A673 (cell line): ENCODE measurements at regions not wholly inside any gene's neighbourhood (a gene's known extent, or its start where the extent isn't known, plus 50 kb on each side); places are given as distances from the start of the nearest gene placed in this dataset.

Source experiments
- BruUV-seq: library from RNA; stranded (reverse); fragments of 400-500 nt; replicated peaks from 2 replicates; lab custom pipeline; 2021; lab: Mats Ljungman, UMichigan
- CTCF ChIA-PET: fragments of 300-600 bp; sonication (Branson Sonifier 250); formaldehyde crosslinking; loops from one replicate; lab custom pipeline; 2022; ENCODE audit warnings: antibody characterized with exemption; lab: Charles Lee
- POLR2A ChIA-PET: fragments of 300-600 bp; sonication (Branson Sonifier 250); formaldehyde crosslinking; loops from one replicate; lab custom pipeline; 2022; ENCODE audit warnings: antibody characterized with exemption; ENCODE audit not compliant: low non-redundant PET; lab: Charles Lee
- DNase-seq: peaks from one replicate; pipeline ENCODE4 v3.0.0-alpha.2; 2015; ENCODE audit warnings: low spot score
- H3K27ac ChIP-seq: fragments of 200-600 bp; sonication (generic); 2 replicates; pipeline ENCODE4 v1.5.1; 2016; ENCODE audit warnings: mixed run types, low read depth, mild to moderate bottlenecking, mixed read lengths, antibody characterized with exemption, low read length; ENCODE audit not compliant: poor library complexity, severe bottlenecking
- H3K27me3 ChIP-seq: fragments of 200-600 bp; sonication (generic); replicated peaks from 2 replicates; pipeline ENCODE4 v1.6.1; 2017; ENCODE audit warnings: mixed run types, low read depth, mild to moderate bottlenecking, mixed read lengths, antibody characterized with exemption, low read length; ENCODE audit not compliant: insufficient read depth, poor library complexity
- H3K36me3 ChIP-seq: fragments of 200-600 bp; sonication (generic); 2 replicates; pipeline ENCODE4 v1.6.1; 2016; ENCODE audit warnings: mixed run types, mild to moderate bottlenecking, mixed read lengths, antibody characterized with exemption, low read length; ENCODE audit not compliant: insufficient read depth, poor library complexity, severe bottlenecking
- H3K4me1 ChIP-seq: fragments of 200-600 bp; sonication (generic); 2 replicates; pipeline ENCODE4 v1.6.1; 2017; ENCODE audit warnings: mixed run types, mild to moderate bottlenecking, mixed read lengths, antibody characterized with exemption, low read length; ENCODE audit not compliant: insufficient read depth, poor library complexity, severe bottlenecking
- H3K4me3 ChIP-seq: fragments of 200-600 bp; sonication (generic); 2 replicates; pipeline ENCODE4 v1.5.1; 2016; ENCODE audit warnings: low read depth, mixed run types, mild to moderate bottlenecking, mixed read lengths, low read length; ENCODE audit not compliant: poor library complexity, severe bottlenecking
- H3K9me3 ChIP-seq: fragments of 200-600 bp; sonication (generic); 2 replicates; pipeline ENCODE4 v1.6.1; 2016; ENCODE audit warnings: mixed run types, low read depth, mild to moderate bottlenecking, mixed read lengths, antibody characterized with exemption, low read length; ENCODE audit not compliant: poor library complexity, severe bottlenecking
- EZH2 ChIP-seq: fragments of 200-600 bp; sonication (generic); IDR thresholded peaks from 2 replicates; pipeline ENCODE4 v1.6.1; 2017; ENCODE audit warnings: borderline replicate concordance, low read depth, mild to moderate bottlenecking, mixed read lengths, antibody characterized with exemption, low read length; ENCODE audit not compliant: poor library complexity, severe bottlenecking
- intact Hi-C: fragments of 100-400 bp; cut with micrococcal nuclease; formaldehyde crosslinking; loops from one replicate; pipeline ENCODE4 v1.10.0; 2022; ENCODE audit not compliant: unreplicated experiment
- TF ChIP-seq, protein P1 (sequence below): fragments of 300-800, 200-600 bp; sonication (generic); conservative IDR thresholded peaks from 2 replicates; pipeline ENCODE4 v1.5.1; 2017; ENCODE audit warnings: low read depth, mild to moderate bottlenecking, antibody characterized with exemption, low read length, moderate library complexity, mixed read lengths

DNA sequence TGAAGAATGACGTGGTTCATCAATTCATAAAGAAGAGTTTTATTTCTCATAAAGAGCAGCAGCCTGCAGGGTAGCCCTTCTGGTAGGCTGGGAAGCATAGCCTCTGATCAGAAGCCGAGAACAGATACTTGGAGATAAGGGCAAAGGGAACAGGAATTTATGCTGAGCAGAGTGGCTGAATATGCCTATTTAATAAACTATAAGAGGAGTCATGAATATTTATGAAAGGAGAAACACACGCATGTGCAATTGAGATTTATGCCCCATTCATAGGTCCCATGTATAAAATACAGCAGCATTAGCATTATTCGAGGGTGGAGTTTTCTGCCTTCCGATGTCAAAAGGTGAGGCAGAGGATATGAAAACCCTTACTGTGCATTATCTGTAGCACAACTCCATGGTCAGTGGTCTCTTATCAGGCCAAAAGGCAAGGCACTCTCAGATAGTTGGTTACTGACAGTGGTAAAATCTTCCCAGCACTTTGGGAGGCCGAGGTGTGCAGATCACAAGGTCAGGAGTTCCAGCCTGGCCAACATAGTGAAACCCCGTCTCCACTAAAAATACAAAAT lies 569.1 kb downstream of the ACTL7B start:
- Histone ChIP-seq H3K36me3 (no peaks in the 10 kb centered on the region), H3K9me3 (peaks cover 4% of the 10 kb centered on the region), H3K4me1 (no peaks in the 10 kb centered on the region), H3K27ac (no peak overlapping the region), H3K4me3 (no peak overlapping the region), H3K27me3 (no peaks in the 10 kb centered on the region)
- BruUV-seq = no TSS peak
- no peak for DNase-seq
- intact Hi-C loops = no loop called here
- CTCF ChIA-PET = no interaction called here
- no peak for TF ChIP-seq EZH2
- TF ChIP-seq, protein P1, sequence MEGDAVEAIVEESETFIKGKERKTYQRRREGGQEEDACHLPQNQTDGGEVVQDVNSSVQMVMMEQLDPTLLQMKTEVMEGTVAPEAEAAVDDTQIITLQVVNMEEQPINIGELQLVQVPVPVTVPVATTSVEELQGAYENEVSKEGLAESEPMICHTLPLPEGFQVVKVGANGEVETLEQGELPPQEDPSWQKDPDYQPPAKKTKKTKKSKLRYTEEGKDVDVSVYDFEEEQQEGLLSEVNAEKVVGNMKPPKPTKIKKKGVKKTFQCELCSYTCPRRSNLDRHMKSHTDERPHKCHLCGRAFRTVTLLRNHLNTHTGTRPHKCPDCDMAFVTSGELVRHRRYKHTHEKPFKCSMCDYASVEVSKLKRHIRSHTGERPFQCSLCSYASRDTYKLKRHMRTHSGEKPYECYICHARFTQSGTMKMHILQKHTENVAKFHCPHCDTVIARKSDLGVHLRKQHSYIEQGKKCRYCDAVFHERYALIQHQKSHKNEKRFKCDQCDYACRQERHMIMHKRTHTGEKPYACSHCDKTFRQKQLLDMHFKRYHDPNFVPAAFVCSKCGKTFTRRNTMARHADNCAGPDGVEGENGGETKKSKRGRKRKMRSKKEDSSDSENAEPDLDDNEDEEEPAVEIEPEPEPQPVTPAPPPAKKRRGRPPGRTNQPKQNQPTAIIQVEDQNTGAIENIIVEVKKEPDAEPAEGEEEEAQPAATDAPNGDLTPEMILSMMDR = no peak
- POLR2A ChIA-PET = no interaction called here

DNA sequence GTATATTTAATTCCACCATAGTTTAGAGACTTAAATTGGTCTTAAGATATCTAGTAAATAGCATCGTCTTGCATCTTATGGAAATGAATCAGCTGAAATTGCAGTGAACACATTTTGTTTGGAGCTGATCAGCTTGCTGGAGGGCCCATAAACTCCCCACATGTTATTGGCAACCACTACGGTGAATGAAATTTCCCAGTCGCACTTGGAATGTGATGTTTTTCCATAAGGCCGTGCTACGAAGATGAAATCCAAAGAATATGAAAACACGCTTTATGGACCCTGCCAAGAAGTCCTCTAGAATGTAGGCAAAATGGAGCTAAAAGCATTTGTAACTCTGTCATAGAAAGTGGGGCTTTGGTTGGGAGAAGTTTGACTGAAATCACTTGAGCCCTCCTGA lies 572.1 kb downstream of the ACTL7B start:
- no peaks in the 10 kb centered on the region for H3K36me3 ChIP-seq
- no peaks in the 10 kb centered on the region for H3K27me3 ChIP-seq
- DNase-seq = no peak
- POLR2A ChIA-PET = no interaction called here
- CTCF ChIA-PET = no interaction called here
- no peak overlapping the region for H3K4me3 ChIP-seq
- BruUV-seq = no TSS peak
- TF ChIP-seq, protein P1 = no peak
- TF ChIP-seq EZH2 = no peak
- intact Hi-C loops = no loop called here
- H3K27ac ChIP-seq = no peak overlapping the region
- H3K9me3 ChIP-seq = peaks cover 4% of the 10 kb centered on the region
- H3K4me1 ChIP-seq = no peaks in the 10 kb centered on the region

DNA sequence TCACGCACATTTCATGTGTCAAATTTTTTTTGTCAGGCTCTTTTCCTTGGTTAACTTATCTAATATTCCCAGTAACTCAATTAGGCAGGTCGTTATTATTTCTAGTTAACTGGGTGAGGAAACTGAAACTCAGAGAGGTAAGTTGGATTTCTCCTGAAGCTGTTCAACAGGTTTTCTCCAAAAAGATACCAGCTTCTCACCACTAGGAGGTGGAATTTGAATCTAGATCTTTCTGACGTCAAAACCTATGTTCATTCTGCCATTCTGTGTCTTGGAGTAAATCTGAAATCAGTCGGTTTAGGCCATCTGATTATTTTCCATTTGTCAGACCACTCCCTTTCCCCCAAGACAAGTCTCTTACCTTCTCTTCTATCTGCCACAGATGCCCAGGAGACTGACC lies 572.9 kb downstream of the ACTL7B start:
- DNase-seq = peak; percentile 7
- H3K9me3 ChIP-seq = peaks cover 4% of the 10 kb centered on the region
- no TSS peak for BruUV-seq
- no peak for TF ChIP-seq EZH2
- TF ChIP-seq, protein P1 = peak; percentile 42
- H3K27me3 ChIP-seq = no peaks in the 10 kb centered on the region
- ChIA-PET CTCF (no interaction called here), POLR2A (no interaction called here)
- no peaks in the 10 kb centered on the region for H3K4me1 ChIP-seq
- intact Hi-C loops = no loop called here
- no peaks in the 10 kb centered on the region for H3K36me3 ChIP-seq
- H3K27ac ChIP-seq = no peak overlapping the region
- H3K4me3 ChIP-seq = no peak overlapping the region
